SU-DHL-6 (cell line): ENCODE measurements at regions not wholly inside any gene's neighbourhood (a gene's known extent, or its start where the extent isn't known, plus 50 kb on each side); places are given as distances from the start of the nearest gene placed in this dataset.

Source experiments
- H2AFZ ChIP-seq: fragments of 200-600 bp; sonication (generic); 2 replicates; pipeline ENCODE4 v1.6.1; 2014; ENCODE audit warnings: low read depth, mild to moderate bottlenecking, moderate library complexity, mixed read lengths, antibody characterized with exemption, low read length; ENCODE audit not compliant: severe bottlenecking
- H3F3A ChIP-seq: fragments of 200-600 bp; shearing (Covaris generic); 2 replicates; pipeline ENCODE4 v1.6.0; 2016; ENCODE audit warnings: antibody characterized with exemption, mild to moderate bottlenecking; ENCODE audit not compliant: insufficient read depth
- H3K27ac ChIP-seq: fragments of 200-600 bp; sonication (generic); 2 replicates; pipeline ENCODE4 v1.5.1; 2016; ENCODE audit warnings: low read depth, mild to moderate bottlenecking, low read length, moderate library complexity, mixed read lengths
- H3K27me3 ChIP-seq: fragments of 200-600 bp; sonication (generic), shearing (Covaris generic); 2 replicates; pipeline ENCODE4 v1.6.0; 2014; ENCODE audit warnings: mild to moderate bottlenecking, low read length
- H3K36me3 ChIP-seq: fragments of 200-600 bp; sonication (generic); 2 replicates; pipeline ENCODE4 v1.6.1; 2014; ENCODE audit warnings: mild to moderate bottlenecking, low read length, mixed read lengths
- H3K4me2 ChIP-seq: fragments of 300-600, 200-600 bp; shearing (Covaris generic), sonication (generic); 2 replicates; pipeline ENCODE4 v1.6.0; 2014; ENCODE audit warnings: low read length, low read depth, mild to moderate bottlenecking; ENCODE audit not compliant: poor library complexity, severe bottlenecking
- H3K4me3 ChIP-seq: fragments of 200-600 bp; sonication (generic); 2 replicates; pipeline ENCODE4 v1.5.1; 2014; ENCODE audit warnings: antibody characterized with exemption, low read length, mild to moderate bottlenecking, mixed read lengths; ENCODE audit not compliant: insufficient read depth, poor library complexity, severe bottlenecking
- H3K79me2 ChIP-seq: fragments of 200-600 bp; sonication (generic); 2 replicates; pipeline ENCODE4 v1.6.1; 2014; ENCODE audit warnings: mild to moderate bottlenecking, low read length, moderate library complexity; ENCODE audit not compliant: insufficient read depth
- H3K9ac ChIP-seq: fragments of 200-600 bp; sonication (generic); 2 replicates; pipeline ENCODE4 v1.7.0; 2014; ENCODE audit warnings: mild to moderate bottlenecking, low read length
- H3K9me2 ChIP-seq: fragments of 200-600 bp; sonication (generic); replicated peaks from 2 replicates; pipeline ENCODE4 v1.6.1; 2014; ENCODE audit warnings: low read length; ENCODE audit not compliant: insufficient read depth
- H3K9me3 ChIP-seq: fragments of 200-600 bp; sonication (generic); 2 replicates; pipeline ENCODE4 v1.6.1; 2014; ENCODE audit warnings: low read length, mixed read lengths; ENCODE audit not compliant: insufficient read depth
- H4K20me1 ChIP-seq: fragments of 200-600 bp; sonication (generic); 2 replicates; pipeline ENCODE4 v1.6.1; 2014; ENCODE audit warnings: low read depth, mild to moderate bottlenecking, antibody characterized with exemption, low read length, moderate library complexity, mixed read lengths
- CTCF ChIP-seq: fragments of 200-600 bp; sonication (generic); IDR thresholded peaks from one replicate; pipeline ENCODE4 v1.5.1; 2017; ENCODE audit warnings: antibody characterized with exemption, mild to moderate bottlenecking, low read length, moderate library complexity; ENCODE audit not compliant: insufficient read depth, poor library complexity, severe bottlenecking
- EZH2phosphoT487 ChIP-seq: fragments of 200-600 bp; sonication (generic), shearing (Covaris generic); conservative IDR thresholded peaks from 2 replicates; pipeline ENCODE4 v1.6.1; 2018; ENCODE audit warnings: mild to moderate bottlenecking, antibody characterized with exemption, low read length, moderate library complexity, mixed read lengths

- Histone ChIP-seq H3K27ac (no peak overlapping the region), H4K20me1 (no peaks in the 10 kb centered on the region), H3K9ac (no peak overlapping the region), H3K4me3 (no peak overlapping the region), H3F3A (no peaks in the 10 kb centered on the region), H3K9me3 (no peaks in the 10 kb centered on the region), H3K9me2 (0 out of 2 replicates have a peak, but pooled peaks cover 6% of the 10 kb centered on the region), H3K79me2 (no peaks in the 10 kb centered on the region), H3K27me3 (no peaks in the 10 kb centered on the region), H3K36me3 (no peaks in the 10 kb centered on the region), H2AFZ (no peak overlapping the region), H3K4me2 (no peak overlapping the region)
- TF ChIP-seq EZH2phosphoT487 (no peak), CTCF (no peak)
Observed at GRCh38 chr9:13956107-13956506, 357.8 kb downstream of the NFIB start.

- Histone ChIP-seq H3K79me2 (no peaks in the 10 kb centered on the region), H3K36me3 (no peaks in the 10 kb centered on the region), H3K9me2 (no peaks in the 10 kb centered on the region), H3K4me2 (no peak overlapping the region), H4K20me1 (no peaks in the 10 kb centered on the region), H2AFZ (no peak overlapping the region), H3K4me3 (no peak overlapping the region), H3K27ac (no peak overlapping the region), H3F3A (no peaks in the 10 kb centered on the region), H3K9ac (no peak overlapping the region), H3K27me3 (no peaks in the 10 kb centered on the region), H3K9me3 (no peaks in the 10 kb centered on the region)
- TF ChIP-seq EZH2phosphoT487 = no peak
- TF ChIP-seq CTCF = no peak
Observed at GRCh38 chr9:13952906-13953305, 361.0 kb downstream of the NFIB start.

- H3K27ac ChIP-seq = no peak overlapping the region
- H3K27me3 ChIP-seq = no peaks in the 10 kb centered on the region
- H4K20me1 ChIP-seq = no peaks in the 10 kb centered on the region
- H3F3A ChIP-seq = no peaks in the 10 kb centered on the region
- H2AFZ ChIP-seq = no peak overlapping the region
- no peaks in the 10 kb centered on the region for H3K9me2 ChIP-seq
- TF ChIP-seq EZH2phosphoT487 (no peak), CTCF (no peak)
- no peak overlapping the region for H3K4me2 ChIP-seq
- no peak overlapping the region for H3K4me3 ChIP-seq
- no peaks in the 10 kb centered on the region for H3K9me3 ChIP-seq
- H3K9ac ChIP-seq = no peak overlapping the region
- H3K79me2 ChIP-seq = no peaks in the 10 kb centered on the region
- no peaks in the 10 kb centered on the region for H3K36me3 ChIP-seq
Observed at GRCh38 chr9:13948037-13948436, 365.9 kb downstream of the NFIB start.
